ENCODE measurements at regions not wholly inside any gene's neighbourhood (a gene's known extent, or its start where the extent isn't known, plus 50 kb on each side); places are given as distances from the start of the nearest gene placed in this dataset.
"Not testable (repeated sequence)": the region's sequence is repeated elsewhere in the genome, so short reads cannot be mapped to it uniquely, and the experiment has no call there.

DNA sequence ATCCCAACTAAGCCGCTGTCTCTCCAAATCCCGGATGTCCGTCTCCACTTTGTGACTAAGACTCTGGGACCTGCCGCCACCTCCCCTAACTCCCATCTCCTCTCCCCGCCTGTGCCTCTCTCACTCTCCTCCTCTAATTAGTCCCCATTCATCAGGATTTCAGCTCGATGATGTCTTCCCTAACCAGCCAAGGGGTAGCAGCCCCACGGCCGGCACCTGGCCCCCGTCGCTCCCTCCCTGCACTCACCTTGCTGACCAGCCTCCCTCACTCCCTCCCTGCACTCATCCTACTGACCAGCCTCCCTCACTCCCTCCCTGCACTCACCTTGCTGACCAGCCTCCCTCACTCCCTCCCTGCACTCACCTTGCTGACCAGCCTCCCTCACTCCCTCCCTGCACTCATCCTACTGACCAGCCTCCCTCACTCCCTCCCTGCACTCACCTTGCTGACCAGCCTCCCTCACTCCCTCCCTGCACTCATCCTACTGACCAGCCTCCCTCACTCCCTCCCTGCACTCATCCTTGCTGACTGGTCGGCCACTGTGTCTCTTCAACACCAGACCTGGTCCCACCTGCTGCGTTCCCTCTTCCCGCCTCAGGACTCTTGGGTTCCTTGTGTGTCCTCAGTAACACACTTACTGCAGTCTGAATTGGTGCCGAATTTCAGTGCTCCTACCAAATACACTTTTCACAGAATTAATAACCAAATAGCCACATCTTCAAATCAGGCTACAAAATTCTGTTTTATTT is 179.3 kb upstream of the SALL3 start:
- not testable (repeated sequence) for TF ChIP-seq POLR2A (IDR thresholded peaks at IDR 0.05; ENCODE audit: low read length); GATA1 (IDR thresholded peaks at IDR 0.05; ENCODE audit: low read depth, low read length)

Data from erythroblast (primary cell).